HEK293 (cell line): ENCODE measurements at regions not wholly inside any gene's neighbourhood (a gene's known extent, or its start where the extent isn't known, plus 50 kb on each side); places are given as distances from the start of the nearest gene placed in this dataset.

ENCODE experiments used
- HOXA7 ChIP-seq: sonication (generic); formaldehyde crosslinking; IDR thresholded peaks from 2 replicates; pipeline ENCODE4 v1.8.1; 2022; ENCODE audit warnings: missing genetic modification reagents, borderline replicate concordance
- ZNF202 ChIP-seq: fragments of 450-650 bp; formaldehyde crosslinking; IDR thresholded peaks from 2 replicates; pipeline ENCODE4 v1.5.1; 2016; ENCODE audit warnings: missing biosample characterization, missing genetic modification characterization, borderline replicate concordance
- ZNF274 ChIP-seq, 2 experiments: fragments of 200-500 bp in 1 of 2; fragments of 450-650 bp in 1 of 2; sonication (Bioruptor generic) in 1 of 2; formaldehyde crosslinking in 1 of 2; IDR thresholded peaks; 2 replicates each; pipeline versions ENCODE4 v1.5.1 to v1.6.1; 2014 to 2016; ENCODE audit warnings: borderline replicate concordance in 1 of 2, inconsistent platforms in 1 of 2, low read length in 1 of 2, missing biosample characterization in 1 of 2, missing genetic modification characterization in 1 of 2
- ZNF335 ChIP-seq: fragments of 450-650 bp; formaldehyde crosslinking; conservative IDR thresholded peaks from 2 replicates; pipeline ENCODE4 v1.5.1; 2016; ENCODE audit warnings: missing biosample characterization, missing genetic modification characterization
- ZNF501 ChIP-seq: fragments of 450-650 bp; formaldehyde crosslinking; IDR thresholded peaks from 2 replicates; pipeline ENCODE4 v1.5.1; 2016; ENCODE audit warnings: missing biosample characterization, missing genetic modification characterization
- ZNF530 ChIP-seq: fragments of 450-650 bp; formaldehyde crosslinking; IDR thresholded peaks from 2 replicates; pipeline ENCODE4 v1.5.1; 2016; ENCODE audit warnings: low read depth, missing biosample characterization, missing genetic modification characterization
- ZNF830 ChIP-seq: fragments of 450-650 bp; IDR thresholded peaks from 2 replicates; pipeline ENCODE4 v1.5.0; 2018; ENCODE audit warnings: missing biosample characterization, missing genetic modification characterization, low read depth, mild to moderate bottlenecking, moderate library complexity
- TF ChIP-seq, protein P1 (sequence below): fragments of 450-650 bp; formaldehyde crosslinking; IDR thresholded peaks from 2 replicates; pipeline ENCODE4 v1.5.1; 2016; ENCODE audit warnings: missing biosample characterization, missing genetic modification characterization
- TF ChIP-seq, protein P2 (sequence below): fragments of 450-650 bp; formaldehyde crosslinking; IDR thresholded peaks from 2 replicates; pipeline ENCODE4 v1.5.1; 2016; ENCODE audit warnings: missing biosample characterization, missing genetic modification characterization
- TF ChIP-seq, protein P3 (sequence below): fragments of 450-650 bp; formaldehyde crosslinking; IDR thresholded peaks from 2 replicates; pipeline ENCODE4 v1.5.1; 2016; ENCODE audit warnings: missing biosample characterization, missing genetic modification characterization
- TF ChIP-seq, protein P4 (sequence below): fragments of 450-650 bp; formaldehyde crosslinking; IDR thresholded peaks from 2 replicates; pipeline ENCODE4 v1.5.1; 2016; ENCODE audit warnings: missing biosample characterization, missing genetic modification characterization

DNA sequence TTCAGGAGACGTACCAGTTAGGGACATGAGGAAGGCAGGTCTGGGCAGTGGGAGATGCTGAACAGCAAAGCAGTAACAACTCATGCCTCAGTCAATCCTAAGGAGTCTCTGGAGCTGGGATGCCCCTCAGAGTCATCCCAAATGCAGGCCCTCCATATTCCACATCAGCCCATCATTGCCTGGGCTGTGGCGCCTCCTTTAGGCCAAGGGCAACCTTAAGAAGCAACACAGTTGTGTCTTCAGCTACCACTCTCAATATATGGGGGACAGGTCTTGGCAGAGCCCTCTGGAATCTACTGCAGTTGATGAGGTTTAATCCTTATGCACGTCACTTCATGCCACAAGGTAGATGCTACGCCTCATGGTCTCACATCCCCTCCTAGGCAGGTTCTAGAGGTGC, 682.0 kb upstream of the RAB6C start:
- TF ChIP-seq, protein P1, sequence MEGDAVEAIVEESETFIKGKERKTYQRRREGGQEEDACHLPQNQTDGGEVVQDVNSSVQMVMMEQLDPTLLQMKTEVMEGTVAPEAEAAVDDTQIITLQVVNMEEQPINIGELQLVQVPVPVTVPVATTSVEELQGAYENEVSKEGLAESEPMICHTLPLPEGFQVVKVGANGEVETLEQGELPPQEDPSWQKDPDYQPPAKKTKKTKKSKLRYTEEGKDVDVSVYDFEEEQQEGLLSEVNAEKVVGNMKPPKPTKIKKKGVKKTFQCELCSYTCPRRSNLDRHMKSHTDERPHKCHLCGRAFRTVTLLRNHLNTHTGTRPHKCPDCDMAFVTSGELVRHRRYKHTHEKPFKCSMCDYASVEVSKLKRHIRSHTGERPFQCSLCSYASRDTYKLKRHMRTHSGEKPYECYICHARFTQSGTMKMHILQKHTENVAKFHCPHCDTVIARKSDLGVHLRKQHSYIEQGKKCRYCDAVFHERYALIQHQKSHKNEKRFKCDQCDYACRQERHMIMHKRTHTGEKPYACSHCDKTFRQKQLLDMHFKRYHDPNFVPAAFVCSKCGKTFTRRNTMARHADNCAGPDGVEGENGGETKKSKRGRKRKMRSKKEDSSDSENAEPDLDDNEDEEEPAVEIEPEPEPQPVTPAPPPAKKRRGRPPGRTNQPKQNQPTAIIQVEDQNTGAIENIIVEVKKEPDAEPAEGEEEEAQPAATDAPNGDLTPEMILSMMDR (tag by site-specific recombination): no peak
- TF ChIP-seq, protein P2, sequence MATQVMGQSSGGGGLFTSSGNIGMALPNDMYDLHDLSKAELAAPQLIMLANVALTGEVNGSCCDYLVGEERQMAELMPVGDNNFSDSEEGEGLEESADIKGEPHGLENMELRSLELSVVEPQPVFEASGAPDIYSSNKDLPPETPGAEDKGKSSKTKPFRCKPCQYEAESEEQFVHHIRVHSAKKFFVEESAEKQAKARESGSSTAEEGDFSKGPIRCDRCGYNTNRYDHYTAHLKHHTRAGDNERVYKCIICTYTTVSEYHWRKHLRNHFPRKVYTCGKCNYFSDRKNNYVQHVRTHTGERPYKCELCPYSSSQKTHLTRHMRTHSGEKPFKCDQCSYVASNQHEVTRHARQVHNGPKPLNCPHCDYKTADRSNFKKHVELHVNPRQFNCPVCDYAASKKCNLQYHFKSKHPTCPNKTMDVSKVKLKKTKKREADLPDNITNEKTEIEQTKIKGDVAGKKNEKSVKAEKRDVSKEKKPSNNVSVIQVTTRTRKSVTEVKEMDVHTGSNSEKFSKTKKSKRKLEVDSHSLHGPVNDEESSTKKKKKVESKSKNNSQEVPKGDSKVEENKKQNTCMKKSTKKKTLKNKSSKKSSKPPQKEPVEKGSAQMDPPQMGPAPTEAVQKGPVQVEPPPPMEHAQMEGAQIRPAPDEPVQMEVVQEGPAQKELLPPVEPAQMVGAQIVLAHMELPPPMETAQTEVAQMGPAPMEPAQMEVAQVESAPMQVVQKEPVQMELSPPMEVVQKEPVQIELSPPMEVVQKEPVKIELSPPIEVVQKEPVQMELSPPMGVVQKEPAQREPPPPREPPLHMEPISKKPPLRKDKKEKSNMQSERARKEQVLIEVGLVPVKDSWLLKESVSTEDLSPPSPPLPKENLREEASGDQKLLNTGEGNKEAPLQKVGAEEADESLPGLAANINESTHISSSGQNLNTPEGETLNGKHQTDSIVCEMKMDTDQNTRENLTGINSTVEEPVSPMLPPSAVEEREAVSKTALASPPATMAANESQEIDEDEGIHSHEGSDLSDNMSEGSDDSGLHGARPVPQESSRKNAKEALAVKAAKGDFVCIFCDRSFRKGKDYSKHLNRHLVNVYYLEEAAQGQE (tag by site-specific recombination): no peak
- TF ChIP-seq, protein P3, sequence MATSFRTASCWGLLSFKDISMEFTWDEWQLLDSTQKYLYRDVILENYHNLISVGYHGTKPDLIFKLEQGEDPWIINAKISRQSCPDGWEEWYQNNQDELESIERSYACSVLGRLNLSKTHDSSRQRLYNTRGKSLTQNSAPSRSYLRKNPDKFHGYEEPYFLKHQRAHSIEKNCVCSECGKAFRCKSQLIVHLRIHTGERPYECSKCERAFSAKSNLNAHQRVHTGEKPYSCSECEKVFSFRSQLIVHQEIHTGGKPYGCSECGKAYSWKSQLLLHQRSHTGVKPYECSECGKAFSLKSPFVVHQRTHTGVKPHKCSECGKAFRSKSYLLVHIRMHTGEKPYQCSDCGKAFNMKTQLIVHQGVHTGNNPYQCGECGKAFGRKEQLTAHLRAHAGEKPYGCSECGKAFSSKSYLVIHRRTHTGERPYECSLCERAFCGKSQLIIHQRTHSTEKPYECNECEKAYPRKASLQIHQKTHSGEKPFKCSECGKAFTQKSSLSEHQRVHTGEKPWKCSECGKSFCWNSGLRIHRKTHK (tag by site-specific recombination): no peak
- TF ChIP-seq ZNF335 (tag by site-specific recombination) (no peak), ZNF274 (IDR thresholded peaks at IDR 0.05; ENCODE audit: low read length) (no peak), ZNF274 (tag by site-specific recombination; IDR thresholded peaks at IDR 0.05; ENCODE audit: borderline replicate concordance) (no peak), ZNF202 (tag by site-specific recombination) (no peak), ZNF530 (tag by site-specific recombination) (no peak), HOXA7 (CRISPR knock-in tag) (no peak), ZNF501 (tag by site-specific recombination) (no peak), ZNF830 (no peak)
- TF ChIP-seq, protein P4, sequence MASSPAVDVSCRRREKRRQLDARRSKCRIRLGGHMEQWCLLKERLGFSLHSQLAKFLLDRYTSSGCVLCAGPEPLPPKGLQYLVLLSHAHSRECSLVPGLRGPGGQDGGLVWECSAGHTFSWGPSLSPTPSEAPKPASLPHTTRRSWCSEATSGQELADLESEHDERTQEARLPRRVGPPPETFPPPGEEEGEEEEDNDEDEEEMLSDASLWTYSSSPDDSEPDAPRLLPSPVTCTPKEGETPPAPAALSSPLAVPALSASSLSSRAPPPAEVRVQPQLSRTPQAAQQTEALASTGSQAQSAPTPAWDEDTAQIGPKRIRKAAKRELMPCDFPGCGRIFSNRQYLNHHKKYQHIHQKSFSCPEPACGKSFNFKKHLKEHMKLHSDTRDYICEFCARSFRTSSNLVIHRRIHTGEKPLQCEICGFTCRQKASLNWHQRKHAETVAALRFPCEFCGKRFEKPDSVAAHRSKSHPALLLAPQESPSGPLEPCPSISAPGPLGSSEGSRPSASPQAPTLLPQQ (tag by site-specific recombination): no peak
